ENCODE measurements at regions not wholly inside any gene's neighbourhood (a gene's known extent, or its start where the extent isn't known, plus 50 kb on each side); places are given as distances from the start of the nearest gene placed in this dataset.

DNA sequence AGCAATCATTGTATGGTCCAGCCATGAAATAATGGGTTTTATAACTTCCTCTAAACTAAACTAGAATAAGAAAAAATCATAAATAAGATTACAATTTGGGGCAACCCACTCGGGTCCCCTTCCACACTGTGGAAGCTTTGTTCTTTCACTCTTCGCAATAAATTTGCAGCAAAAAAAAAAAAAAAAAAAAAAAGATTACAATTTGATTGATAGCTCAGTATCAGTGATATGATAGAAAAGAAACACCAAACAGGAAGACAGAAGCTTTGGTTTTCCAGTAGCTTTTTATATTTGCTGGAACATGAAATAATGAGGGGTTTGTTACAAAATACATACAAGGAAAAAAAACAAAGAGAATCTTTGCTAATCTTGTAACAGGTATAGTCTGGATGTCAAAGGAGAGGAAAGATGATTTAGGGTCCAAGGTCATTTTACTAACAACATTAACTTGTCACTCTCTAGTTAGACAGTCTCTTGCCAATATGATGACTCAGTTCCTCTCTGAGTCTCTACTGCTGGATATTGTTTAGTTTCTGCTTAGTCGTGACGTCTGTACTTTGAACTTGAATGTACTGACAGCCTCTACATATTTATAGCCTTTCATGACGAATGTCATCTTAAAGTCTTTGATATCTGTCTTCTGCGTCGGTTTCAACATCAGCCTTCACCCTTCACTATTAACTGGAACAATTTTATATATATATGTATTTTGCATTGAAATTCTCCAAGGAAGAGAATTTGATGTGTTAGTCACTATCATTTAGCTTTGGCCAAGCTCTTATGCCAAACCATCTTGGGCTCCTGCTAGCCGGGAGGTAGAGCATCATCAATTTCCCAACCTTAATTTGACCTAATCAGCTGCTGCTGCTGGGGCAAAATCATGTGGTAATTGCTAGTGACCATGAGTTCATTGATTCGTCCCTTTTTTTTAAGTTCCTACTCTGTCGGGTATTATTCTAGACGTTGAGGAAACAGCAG, 213.1 kb upstream of the STXBP5 start:
- no peak overlapping the region for H3K9ac ChIP-seq (ENCODE audit: low read length)

DNA sequence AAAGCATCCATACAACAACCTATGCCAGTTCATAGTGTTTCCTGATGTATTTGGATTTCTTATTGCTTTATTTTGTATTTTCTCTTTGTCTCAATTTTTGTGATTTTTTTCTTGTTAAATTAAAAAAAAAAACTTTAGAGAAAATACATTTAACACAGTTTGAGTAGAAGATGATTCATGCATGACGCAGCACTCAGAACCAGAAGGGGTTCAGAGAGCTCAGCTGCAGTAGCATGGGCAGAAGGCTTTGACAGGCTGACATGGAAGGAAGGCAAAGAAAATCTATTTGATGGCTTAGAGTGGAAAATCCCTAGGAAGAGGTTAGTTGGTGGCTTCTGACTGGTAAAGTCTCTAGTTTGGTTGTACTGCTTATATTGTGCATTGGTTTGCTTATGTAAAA, 207.2 kb upstream of the STXBP5 start:
- no peaks in the 10 kb centered on the region for H3K27me3 ChIP-seq (ENCODE audit: control insufficient read depth, insufficient read depth, low read length)
- no peak overlapping the region for H3K9ac ChIP-seq (ENCODE audit: low read length)
- H3K9me3 ChIP-seq (ENCODE audit: control insufficient read depth, insufficient read depth, low read depth, low read length) = no peaks in the 10 kb centered on the region

More for the DNA sequence above, 213.1 kb upstream of the STXBP5 start:
- no peaks in the 10 kb centered on the region for H3K4me1 ChIP-seq (ENCODE audit: control insufficient read depth, insufficient read depth, low read length)
- no peak overlapping the region for H3K27ac ChIP-seq (ENCODE audit: low read depth, low read length)
- no peaks in the 10 kb centered on the region for H3K36me3 ChIP-seq (ENCODE audit: control insufficient read depth, insufficient read depth, low read length)
- H3K27me3 ChIP-seq (ENCODE audit: control insufficient read depth, insufficient read depth, low read length) = no peaks in the 10 kb centered on the region
- no peaks in the 10 kb centered on the region for H3K9me3 ChIP-seq (ENCODE audit: control insufficient read depth, insufficient read depth, low read depth, low read length)
- H3K4me3 ChIP-seq (ENCODE audit: low read depth, low read length) = no peak overlapping the region

DNA sequence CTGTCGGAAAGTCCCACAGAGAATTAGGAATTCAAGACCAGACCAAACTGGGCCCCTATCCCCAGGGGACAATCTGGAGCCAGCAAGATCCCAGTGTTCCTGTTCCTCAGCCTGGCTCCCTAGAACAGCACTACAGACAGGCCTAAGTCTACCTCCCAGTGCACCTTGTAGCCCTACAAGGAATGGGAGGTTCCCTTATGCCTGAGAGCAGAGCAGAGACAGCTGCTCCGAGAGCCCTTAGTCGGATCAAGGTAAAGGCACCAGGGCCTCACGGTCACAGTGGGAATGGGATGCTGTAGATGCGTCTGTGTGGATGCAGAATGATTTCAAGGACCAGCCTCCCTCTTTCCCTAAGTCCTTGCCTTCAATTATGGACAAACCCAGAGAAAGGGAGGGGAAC, 204.5 kb upstream of the STXBP5 start:
- H3K27me3 ChIP-seq (ENCODE audit: control insufficient read depth, insufficient read depth, low read length) = no peaks in the 10 kb centered on the region
- H3K27ac ChIP-seq (ENCODE audit: low read depth, low read length) = no peak overlapping the region
- no peaks in the 10 kb centered on the region for H3K36me3 ChIP-seq (ENCODE audit: control insufficient read depth, insufficient read depth, low read length)
- H3K4me1 ChIP-seq (ENCODE audit: control insufficient read depth, insufficient read depth, low read length) = peaks cover 16% of the 10 kb centered on the region; the same call in 1 of the 2 replicates
- H3K9me3 ChIP-seq (ENCODE audit: control insufficient read depth, insufficient read depth, low read depth, low read length) = no peaks in the 10 kb centered on the region
- no peak overlapping the region for H3K9ac ChIP-seq (ENCODE audit: low read length)
- no peak overlapping the region for H3K4me3 ChIP-seq (ENCODE audit: low read depth, low read length)

More for the DNA sequence above, 207.2 kb upstream of the STXBP5 start:
- Histone ChIP-seq H3K36me3 (ENCODE audit: control insufficient read depth, insufficient read depth, low read length) (no peaks in the 10 kb centered on the region), H3K4me3 (ENCODE audit: low read depth, low read length) (no peak overlapping the region), H3K4me1 (ENCODE audit: control insufficient read depth, insufficient read depth, low read length) (peaks cover 16% of the 10 kb centered on the region; the same call in 1 of the 2 replicates), H3K27ac (ENCODE audit: low read depth, low read length) (no peak overlapping the region)

DNA sequence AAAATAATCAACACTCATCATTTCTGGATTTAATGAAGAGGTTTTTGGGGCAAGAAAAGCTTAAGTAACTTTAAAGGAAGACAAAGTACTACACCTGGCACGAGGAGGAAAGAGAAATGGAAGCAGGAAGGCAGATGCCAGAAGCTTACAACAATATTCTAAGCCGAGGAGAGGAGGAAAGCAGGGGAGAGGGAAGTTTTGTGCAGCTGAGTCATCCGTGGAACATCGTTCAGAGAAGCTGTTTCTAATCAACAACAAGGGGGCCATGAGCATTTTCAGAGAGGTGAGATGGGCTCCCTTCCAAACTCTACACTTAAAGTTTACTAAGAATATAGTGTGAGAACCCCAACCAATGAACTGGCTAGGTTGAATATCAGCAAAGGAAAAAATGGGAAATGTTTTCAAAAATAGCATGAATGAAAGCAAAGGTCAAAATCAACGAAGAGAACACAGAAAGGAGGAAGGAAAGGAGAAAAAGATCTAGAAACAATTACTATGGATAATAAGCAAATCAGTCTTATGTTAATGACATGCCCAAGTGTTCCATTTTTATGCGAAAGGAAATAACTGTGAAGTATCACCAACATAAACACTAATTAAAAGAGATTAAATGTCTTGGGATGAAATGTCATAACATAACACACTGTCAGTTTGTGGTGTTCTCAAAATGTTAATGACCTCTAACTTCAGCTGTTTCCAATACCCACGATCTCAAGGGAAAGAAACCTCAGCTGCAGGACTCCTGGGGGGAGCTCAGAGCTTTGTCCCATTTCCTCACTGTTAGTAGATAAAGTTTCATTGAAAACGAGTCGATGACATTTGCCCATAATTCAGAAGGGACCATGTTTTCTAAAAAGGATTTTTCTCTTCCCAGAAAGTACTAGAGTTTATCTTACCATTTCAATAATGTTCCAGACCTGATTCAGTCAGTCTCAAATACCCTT, 203.4 kb upstream of the STXBP5 start:
- Histone ChIP-seq H3K27me3 (ENCODE audit: control insufficient read depth, insufficient read depth, low read length) (no peaks in the 10 kb centered on the region), H3K4me1 (ENCODE audit: control insufficient read depth, insufficient read depth, low read length) (peaks cover 16% of the 10 kb centered on the region; the same call in 1 of the 2 replicates), H3K36me3 (ENCODE audit: control insufficient read depth, insufficient read depth, low read length) (no peaks in the 10 kb centered on the region), H3K27ac (ENCODE audit: low read depth, low read length) (no peak overlapping the region), H3K9ac (ENCODE audit: low read length) (no peak overlapping the region), H3K9me3 (ENCODE audit: control insufficient read depth, insufficient read depth, low read depth, low read length) (no peaks in the 10 kb centered on the region), H3K4me3 (ENCODE audit: low read depth, low read length) (no peak overlapping the region)

DNA sequence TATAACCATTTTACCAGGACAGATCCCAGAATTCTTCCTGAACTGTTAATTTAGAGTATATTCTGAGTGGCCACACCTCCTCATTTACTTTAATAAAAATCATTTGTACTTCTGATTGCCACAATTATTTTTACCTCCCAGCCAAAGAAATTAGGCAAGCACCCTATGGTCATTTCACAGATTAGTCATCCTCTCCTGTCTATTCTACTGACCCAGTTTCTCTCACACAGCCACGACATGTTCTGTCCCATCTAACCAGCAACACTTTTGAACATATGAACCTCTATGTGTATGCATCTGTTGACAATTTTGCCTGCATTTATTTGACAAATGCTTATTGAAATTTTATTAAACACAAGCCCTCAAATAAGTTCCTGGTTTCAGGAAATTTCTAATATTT, 202.6 kb upstream of the STXBP5 start:
- H3K4me1 ChIP-seq (ENCODE audit: control insufficient read depth, insufficient read depth, low read length) = peaks cover 16% of the 10 kb centered on the region; the same call in 1 of the 2 replicates
- no peak overlapping the region for H3K4me3 ChIP-seq (ENCODE audit: low read depth, low read length)
- H3K9ac ChIP-seq (ENCODE audit: low read length) = no peak overlapping the region
- H3K27me3 ChIP-seq (ENCODE audit: control insufficient read depth, insufficient read depth, low read length) = no peaks in the 10 kb centered on the region
- no peaks in the 10 kb centered on the region for H3K9me3 ChIP-seq (ENCODE audit: control insufficient read depth, insufficient read depth, low read depth, low read length)
- H3K27ac ChIP-seq (ENCODE audit: low read depth, low read length) = no peak overlapping the region
- no peaks in the 10 kb centered on the region for H3K36me3 ChIP-seq (ENCODE audit: control insufficient read depth, insufficient read depth, low read length)

DNA sequence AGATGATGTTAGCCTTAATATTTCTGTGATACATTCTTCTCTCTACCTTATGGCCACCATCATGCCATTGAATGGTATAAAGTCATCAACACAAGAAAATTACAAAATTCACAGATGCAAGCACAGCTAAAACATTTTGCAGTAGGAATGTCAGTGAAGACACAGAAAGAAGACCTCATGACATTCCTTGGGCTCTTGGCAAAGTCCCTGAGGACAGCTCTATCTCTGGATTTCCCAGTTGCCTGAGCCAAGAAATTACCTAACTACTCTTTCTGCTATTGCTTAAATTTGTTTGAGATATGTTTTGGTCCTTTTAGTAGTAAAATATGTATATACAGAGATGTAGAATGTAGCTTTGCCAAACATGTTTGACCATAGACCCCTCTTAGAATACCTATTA, 201.0 kb upstream of the STXBP5 start:
- Histone ChIP-seq H3K4me3 (ENCODE audit: low read depth, low read length) (no peak overlapping the region), H3K4me1 (ENCODE audit: control insufficient read depth, insufficient read depth, low read length) (peaks cover 16% of the 10 kb centered on the region; the same call in 1 of the 2 replicates), H3K9ac (ENCODE audit: low read length) (no peak overlapping the region), H3K27ac (ENCODE audit: low read depth, low read length) (no peak overlapping the region), H3K9me3 (ENCODE audit: control insufficient read depth, insufficient read depth, low read depth, low read length) (no peaks in the 10 kb centered on the region), H3K27me3 (ENCODE audit: control insufficient read depth, insufficient read depth, low read length) (no peaks in the 10 kb centered on the region), H3K36me3 (ENCODE audit: control insufficient read depth, insufficient read depth, low read length) (no peaks in the 10 kb centered on the region)

DNA sequence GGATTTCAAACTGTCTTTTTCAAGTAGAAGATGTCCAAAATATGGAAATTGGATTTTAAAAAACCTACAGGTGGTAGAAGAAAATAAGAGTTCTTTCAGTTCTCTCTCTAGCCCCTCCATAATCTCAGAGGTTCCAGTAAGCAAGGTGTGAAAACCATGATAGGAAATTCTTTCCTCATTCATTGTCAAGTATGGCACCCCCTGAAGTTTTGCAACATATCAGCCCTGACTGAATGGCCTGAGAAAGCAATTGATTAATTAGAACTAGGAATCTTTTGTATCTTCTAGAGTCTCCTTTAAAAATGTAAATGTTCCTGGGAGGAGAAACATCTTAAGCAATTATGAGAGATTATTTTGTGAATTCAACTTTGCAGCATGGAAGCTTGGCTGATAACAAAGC, 198.7 kb upstream of the STXBP5 start:
- Histone ChIP-seq H3K4me1 (ENCODE audit: control insufficient read depth, insufficient read depth, low read length) (peaks cover 7% of the 10 kb centered on the region; the same call in 1 of the 2 replicates), H3K36me3 (ENCODE audit: control insufficient read depth, insufficient read depth, low read length) (no peaks in the 10 kb centered on the region), H3K4me3 (ENCODE audit: low read depth, low read length) (no peak overlapping the region), H3K9ac (ENCODE audit: low read length) (no peak overlapping the region), H3K9me3 (ENCODE audit: control insufficient read depth, insufficient read depth, low read depth, low read length) (0 out of 2 replicates have a peak, but pooled peaks cover 3% of the 10 kb centered on the region), H3K27me3 (ENCODE audit: control insufficient read depth, insufficient read depth, low read length) (no peaks in the 10 kb centered on the region), H3K27ac (ENCODE audit: low read depth, low read length) (no peak overlapping the region)

DNA sequence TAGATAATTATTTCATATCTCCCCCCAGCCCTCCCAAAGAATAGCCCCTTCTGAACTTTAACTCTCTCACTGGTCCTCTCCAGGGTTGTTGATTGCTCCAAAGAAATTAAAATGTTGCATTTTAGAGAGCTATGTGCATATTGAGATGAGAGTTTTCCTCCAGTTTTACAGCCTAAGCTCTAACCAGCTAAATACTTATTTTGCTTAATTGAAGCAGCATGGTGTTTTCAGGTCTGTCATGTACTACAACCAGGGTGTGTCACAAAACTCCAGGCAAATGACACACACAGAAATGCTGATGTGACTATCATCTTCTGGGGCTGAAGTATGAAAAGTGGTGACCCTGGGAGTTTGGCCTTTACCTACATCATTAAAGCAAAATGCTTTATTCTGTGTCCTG, 196.8 kb upstream of the STXBP5 start:
- 0 out of 2 replicates have a peak, but pooled peaks cover 3% of the 10 kb centered on the region for H3K9me3 ChIP-seq (ENCODE audit: control insufficient read depth, insufficient read depth, low read depth, low read length)
- H3K36me3 ChIP-seq (ENCODE audit: control insufficient read depth, insufficient read depth, low read length) = no peaks in the 10 kb centered on the region
- H3K4me3 ChIP-seq (ENCODE audit: low read depth, low read length) = no peak overlapping the region
- H3K27ac ChIP-seq (ENCODE audit: low read depth, low read length) = no peak overlapping the region
- H3K9ac ChIP-seq (ENCODE audit: low read length) = no peak overlapping the region
- H3K27me3 ChIP-seq (ENCODE audit: control insufficient read depth, insufficient read depth, low read length) = no peaks in the 10 kb centered on the region
- no peaks in the 10 kb centered on the region for H3K4me1 ChIP-seq (ENCODE audit: control insufficient read depth, insufficient read depth, low read length)

DNA sequence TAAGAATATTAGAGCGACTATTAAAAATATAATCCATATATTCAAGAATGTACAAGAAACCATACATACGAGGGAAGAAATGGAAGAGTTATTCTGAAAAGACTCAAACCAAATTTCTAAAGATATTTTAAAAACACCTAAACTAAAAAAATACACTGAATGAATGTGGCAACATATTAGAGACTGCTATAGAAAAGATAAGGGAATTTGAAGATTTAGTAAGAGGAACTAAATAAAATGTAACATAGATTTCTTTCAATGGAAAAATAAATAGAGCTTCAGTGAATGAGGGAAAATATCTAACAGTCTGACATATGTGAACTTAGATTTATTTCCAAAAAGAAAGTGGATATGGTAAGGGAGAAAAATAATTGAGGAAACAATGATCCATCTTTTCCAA, 194.9 kb upstream of the STXBP5 start:
- 0 out of 2 replicates have a peak, but pooled peaks cover 3% of the 10 kb centered on the region for H3K9me3 ChIP-seq (ENCODE audit: control insufficient read depth, insufficient read depth, low read depth, low read length)
- H3K27me3 ChIP-seq (ENCODE audit: control insufficient read depth, insufficient read depth, low read length) = no peaks in the 10 kb centered on the region
- no peak overlapping the region for H3K9ac ChIP-seq (ENCODE audit: low read length)

DNA sequence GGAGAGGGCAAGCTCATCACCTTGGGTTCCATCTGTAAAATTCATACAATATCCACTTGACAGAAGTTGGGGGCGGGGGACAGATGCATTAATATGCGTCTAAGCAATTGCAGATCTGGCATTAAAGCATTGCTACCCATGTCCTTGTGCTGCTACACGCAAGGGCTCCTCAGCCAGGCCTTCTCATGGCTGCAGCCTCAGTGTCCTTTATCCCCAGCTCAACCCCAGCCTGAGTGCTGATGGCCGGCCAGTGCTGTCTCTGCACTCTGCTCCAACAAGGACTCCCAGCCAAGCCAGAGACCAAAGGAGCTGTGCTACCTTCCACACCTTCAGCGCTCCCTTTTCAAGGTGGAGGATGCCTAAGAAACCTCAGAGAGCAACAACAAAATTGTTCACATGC, 188.5 kb upstream of the STXBP5 start:
- no peaks in the 10 kb centered on the region for H3K27me3 ChIP-seq (ENCODE audit: control insufficient read depth, insufficient read depth, low read length)
- H3K4me3 ChIP-seq (ENCODE audit: low read depth, low read length) = no peak overlapping the region
- no peaks in the 10 kb centered on the region for H3K9me3 ChIP-seq (ENCODE audit: control insufficient read depth, insufficient read depth, low read depth, low read length)
- H3K27ac ChIP-seq (ENCODE audit: low read depth, low read length) = no peak overlapping the region
- no peaks in the 10 kb centered on the region for H3K4me1 ChIP-seq (ENCODE audit: control insufficient read depth, insufficient read depth, low read length)
- no peak overlapping the region for H3K9ac ChIP-seq (ENCODE audit: low read length)
- H3K36me3 ChIP-seq (ENCODE audit: control insufficient read depth, insufficient read depth, low read length) = no peaks in the 10 kb centered on the region

More for the DNA sequence above, 194.9 kb upstream of the STXBP5 start:
- Histone ChIP-seq H3K4me3 (ENCODE audit: low read depth, low read length) (no peak overlapping the region), H3K27ac (ENCODE audit: low read depth, low read length) (no peak overlapping the region), H3K4me1 (ENCODE audit: control insufficient read depth, insufficient read depth, low read length) (no peaks in the 10 kb centered on the region), H3K36me3 (ENCODE audit: control insufficient read depth, insufficient read depth, low read length) (no peaks in the 10 kb centered on the region)

Data from HUES6 (cell line).